ENCODE measurements at regions not wholly inside any gene's neighbourhood (a gene's known extent, or its start where the extent isn't known, plus 50 kb on each side); places are given as distances from the start of the nearest gene placed in this dataset.

DNA sequence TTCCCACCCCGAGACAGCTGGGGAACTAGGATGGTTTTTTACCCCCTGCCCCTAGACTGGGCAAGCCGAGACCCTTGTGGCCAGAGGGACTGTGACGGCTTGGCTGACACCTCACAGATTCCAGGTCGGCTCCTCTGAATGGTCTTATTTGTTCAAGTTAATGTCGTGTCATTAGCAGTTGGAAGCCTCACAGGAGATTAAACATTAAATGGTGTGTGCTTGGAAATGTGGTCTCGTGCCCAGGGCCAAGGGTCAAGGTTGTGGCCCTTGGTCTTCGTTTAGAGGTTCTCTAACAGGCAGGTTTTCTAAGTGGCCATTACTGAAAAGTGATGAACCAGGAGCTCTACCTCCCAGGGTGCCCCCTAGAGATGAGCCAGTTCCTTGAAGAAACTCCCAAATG, 61.2 kb upstream of the RXRA start:
- TF ChIP-seq CTCF (IDR thresholded peaks at IDR 0.05): no peak
- TF ChIP-seq POLR2A (IDR thresholded peaks at IDR 0.05): no peak

Measured in thyroid gland (tissue), 4 donors.